ENCODE measurements at regions not wholly inside any gene's neighbourhood (a gene's known extent, or its start where the extent isn't known, plus 50 kb on each side); places are given as distances from the start of the nearest gene placed in this dataset.

- ATAC-seq, result no peak
- TF ChIP-seq ZFP30 (CRISPR knock-in tag; IDR thresholded peaks at IDR 0.05), result no peak
- no peak for TF ChIP-seq TCF4 (CRISPR knock-in tag; IDR thresholded peaks at IDR 0.05; ENCODE audit: borderline replicate concordance)
- no peak for TF ChIP-seq OSR1 (CRISPR knock-in tag; IDR thresholded peaks at IDR 0.05)
- TF ChIP-seq, protein P1, sequence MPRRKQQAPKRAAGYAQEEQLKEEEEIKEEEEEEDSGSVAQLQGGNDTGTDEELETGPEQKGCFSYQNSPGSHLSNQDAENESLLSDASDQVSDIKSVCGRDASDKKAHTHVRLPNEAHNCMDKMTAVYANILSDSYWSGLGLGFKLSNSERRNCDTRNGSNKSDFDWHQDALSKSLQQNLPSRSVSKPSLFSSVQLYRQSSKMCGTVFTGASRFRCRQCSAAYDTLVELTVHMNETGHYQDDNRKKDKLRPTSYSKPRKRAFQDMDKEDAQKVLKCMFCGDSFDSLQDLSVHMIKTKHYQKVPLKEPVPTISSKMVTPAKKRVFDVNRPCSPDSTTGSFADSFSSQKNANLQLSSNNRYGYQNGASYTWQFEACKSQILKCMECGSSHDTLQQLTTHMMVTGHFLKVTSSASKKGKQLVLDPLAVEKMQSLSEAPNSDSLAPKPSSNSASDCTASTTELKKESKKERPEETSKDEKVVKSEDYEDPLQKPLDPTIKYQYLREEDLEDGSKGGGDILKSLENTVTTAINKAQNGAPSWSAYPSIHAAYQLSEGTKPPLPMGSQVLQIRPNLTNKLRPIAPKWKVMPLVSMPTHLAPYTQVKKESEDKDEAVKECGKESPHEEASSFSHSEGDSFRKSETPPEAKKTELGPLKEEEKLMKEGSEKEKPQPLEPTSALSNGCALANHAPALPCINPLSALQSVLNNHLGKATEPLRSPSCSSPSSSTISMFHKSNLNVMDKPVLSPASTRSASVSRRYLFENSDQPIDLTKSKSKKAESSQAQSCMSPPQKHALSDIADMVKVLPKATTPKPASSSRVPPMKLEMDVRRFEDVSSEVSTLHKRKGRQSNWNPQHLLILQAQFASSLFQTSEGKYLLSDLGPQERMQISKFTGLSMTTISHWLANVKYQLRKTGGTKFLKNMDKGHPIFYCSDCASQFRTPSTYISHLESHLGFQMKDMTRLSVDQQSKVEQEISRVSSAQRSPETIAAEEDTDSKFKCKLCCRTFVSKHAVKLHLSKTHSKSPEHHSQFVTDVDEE (CRISPR knock-in tag; IDR thresholded peaks at IDR 0.05), result no peak
- TF ChIP-seq ZFP3 (CRISPR knock-in tag; IDR thresholded peaks at IDR 0.05), result no peak
- no peak for TF ChIP-seq ESRRG (CRISPR knock-in tag; IDR thresholded peaks at IDR 0.05)
- TF ChIP-seq ARNTL (CRISPR knock-in tag; IDR thresholded peaks at IDR 0.05; ENCODE audit: borderline replicate concordance, low read depth), result no peak
- TF ChIP-seq, protein P2, sequence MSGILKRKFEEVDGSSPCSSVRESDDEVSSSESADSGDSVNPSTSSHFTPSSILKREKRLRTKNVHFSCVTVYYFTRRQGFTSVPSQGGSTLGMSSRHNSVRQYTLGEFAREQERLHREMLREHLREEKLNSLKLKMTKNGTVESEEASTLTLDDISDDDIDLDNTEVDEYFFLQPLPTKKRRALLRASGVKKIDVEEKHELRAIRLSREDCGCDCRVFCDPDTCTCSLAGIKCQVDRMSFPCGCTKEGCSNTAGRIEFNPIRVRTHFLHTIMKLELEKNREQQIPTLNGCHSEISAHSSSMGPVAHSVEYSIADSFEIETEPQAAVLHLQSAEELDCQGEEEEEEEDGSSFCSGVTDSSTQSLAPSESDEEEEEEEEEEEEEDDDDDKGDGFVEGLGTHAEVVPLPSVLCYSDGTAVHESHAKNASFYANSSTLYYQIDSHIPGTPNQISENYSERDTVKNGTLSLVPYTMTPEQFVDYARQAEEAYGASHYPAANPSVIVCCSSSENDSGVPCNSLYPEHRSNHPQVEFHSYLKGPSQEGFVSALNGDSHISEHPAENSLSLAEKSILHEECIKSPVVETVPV (CRISPR knock-in tag; IDR thresholded peaks at IDR 0.05), result no peak
- TF ChIP-seq TOX (CRISPR knock-in tag; IDR thresholded peaks at IDR 0.05; ENCODE audit: borderline replicate concordance), result no peak
- no peak for TF ChIP-seq ISL1 (CRISPR knock-in tag; IDR thresholded peaks at IDR 0.05)
- no peak for TF ChIP-seq CREB5 (CRISPR knock-in tag; IDR thresholded peaks at IDR 0.05; ENCODE audit: low read depth)
- no peak for TF ChIP-seq ZNF70 (CRISPR knock-in tag; IDR thresholded peaks at IDR 0.05)
- no peak for TF ChIP-seq BACH2 (CRISPR knock-in tag; IDR thresholded peaks at IDR 0.05; ENCODE audit: borderline replicate concordance)
- TF ChIP-seq ZC3H10 (CRISPR knock-in tag; IDR thresholded peaks at IDR 0.05), result no peak
- TF ChIP-seq, protein P3, sequence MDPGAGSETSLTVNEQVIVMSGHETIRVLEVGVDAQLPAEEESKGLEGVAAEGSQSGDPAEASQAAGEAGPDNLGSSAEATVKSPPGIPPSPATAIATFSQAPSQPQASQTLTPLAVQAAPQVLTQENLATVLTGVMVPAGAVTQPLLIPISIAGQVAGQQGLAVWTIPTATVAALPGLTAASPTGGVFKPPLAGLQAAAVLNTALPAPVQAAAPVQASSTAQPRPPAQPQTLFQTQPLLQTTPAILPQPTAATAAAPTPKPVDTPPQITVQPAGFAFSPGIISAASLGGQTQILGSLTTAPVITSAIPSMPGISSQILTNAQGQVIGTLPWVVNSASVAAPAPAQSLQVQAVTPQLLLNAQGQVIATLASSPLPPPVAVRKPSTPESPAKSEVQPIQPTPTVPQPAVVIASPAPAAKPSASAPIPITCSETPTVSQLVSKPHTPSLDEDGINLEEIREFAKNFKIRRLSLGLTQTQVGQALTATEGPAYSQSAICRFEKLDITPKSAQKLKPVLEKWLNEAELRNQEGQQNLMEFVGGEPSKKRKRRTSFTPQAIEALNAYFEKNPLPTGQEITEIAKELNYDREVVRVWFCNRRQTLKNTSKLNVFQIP (CRISPR knock-in tag; IDR thresholded peaks at IDR 0.05; ENCODE audit: borderline replicate concordance, low read depth), result no peak
- no peak for TF ChIP-seq PPARA (CRISPR knock-in tag; IDR thresholded peaks at IDR 0.05; ENCODE audit: borderline replicate concordance)
- TF ChIP-seq PATZ1 (CRISPR knock-in tag; IDR thresholded peaks at IDR 0.05; ENCODE audit: borderline replicate concordance), result no peak
These were observed 69.9 kb upstream of the COG2 start for GRCh38 chr1:230572121-230573105.

- TF ChIP-seq CSDC2 (CRISPR knock-in tag; IDR thresholded peaks at IDR 0.05), result no peak
- no peak for TF ChIP-seq SNAI2 (CRISPR knock-in tag; IDR thresholded peaks at IDR 0.05)
- TF ChIP-seq RARB (CRISPR knock-in tag; IDR thresholded peaks at IDR 0.05), result no peak
- TF ChIP-seq ZNF565 (CRISPR knock-in tag; conservative IDR thresholded peaks at IDR 0.05; ENCODE audit: low read depth), result no peak
- TF ChIP-seq, protein P1 (CRISPR knock-in tag; IDR thresholded peaks at IDR 0.05), result no peak
- no peak for TF ChIP-seq ARNTL (CRISPR knock-in tag; IDR thresholded peaks at IDR 0.05; ENCODE audit: borderline replicate concordance, low read depth)
- TF ChIP-seq GLIS3 (CRISPR knock-in tag; IDR thresholded peaks at IDR 0.05), result no peak
- TF ChIP-seq ZNF8 (CRISPR knock-in tag; IDR thresholded peaks at IDR 0.05), result no peak
- TF ChIP-seq TOX (CRISPR knock-in tag; IDR thresholded peaks at IDR 0.05; ENCODE audit: borderline replicate concordance), result no peak
- no peak for ATAC-seq
These were observed 71.4 kb upstream of the COG2 start for GRCh38 chr1:230570724-230571360.
